NCI-H82 treated with DMSO at 0.1 percent for 48 hours (cell line): ENCODE measurements at regions not wholly inside any gene's neighbourhood (a gene's known extent, or its start where the extent isn't known, plus 50 kb on each side); places are given as distances from the start of the nearest gene placed in this dataset.

Experiments used
- DNase-seq: peaks from one replicate; lab custom pipeline; 2025; ENCODE audit not compliant: unreplicated experiment; lab: John Stamatoyannopoulos, UW

DNA sequence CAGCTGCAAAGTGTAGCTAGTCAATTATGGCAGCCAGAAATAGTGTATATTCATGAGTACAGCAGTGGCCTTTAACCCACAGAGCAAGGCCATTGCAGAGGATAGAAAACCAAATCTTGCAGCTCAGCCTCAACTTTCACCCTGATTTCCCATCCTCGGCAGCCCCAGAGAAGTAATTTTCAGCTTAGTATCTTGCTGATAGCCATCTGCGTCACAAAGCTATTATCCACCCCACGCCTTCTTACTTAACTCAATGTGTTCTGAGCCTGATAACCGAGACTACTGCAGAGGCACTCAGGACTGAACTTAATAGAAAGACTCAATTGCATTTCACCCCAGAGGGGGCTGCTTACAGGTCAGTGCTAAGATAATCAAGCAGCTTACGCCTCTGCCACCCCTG lies 174.5 kb upstream of the MAOA start:
- DNase-seq = peak; percentile 76

DNA sequence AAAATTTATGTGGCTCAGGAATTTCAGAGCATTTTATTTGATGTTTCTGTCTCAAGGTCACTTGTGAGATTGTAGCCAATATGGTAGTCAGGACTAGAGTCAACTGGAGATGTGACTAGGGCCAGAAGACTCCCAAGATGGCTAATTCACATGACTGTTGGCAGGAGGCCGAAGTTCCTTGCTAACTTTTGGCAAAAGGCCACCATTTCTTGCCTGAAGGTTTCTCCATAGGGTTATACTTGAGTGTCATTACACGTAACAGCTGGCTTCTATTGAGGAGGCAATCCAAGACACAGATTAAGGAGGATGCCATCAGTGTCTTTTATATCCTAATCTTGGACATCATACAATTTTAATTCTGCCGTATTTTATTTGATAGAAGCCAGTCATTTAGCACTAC lies 162.3 kb upstream of the MAOA start:
- no peak for DNase-seq

- no peak for DNase-seq
Measured at GRCh38 chrX:43500246-43500645, 155.9 kb upstream of the MAOA start.

GRCh38 chrX:43500996-43501694 lies 155.0 kb upstream of the MAOA start:
- DNase-seq = no peak

DNA sequence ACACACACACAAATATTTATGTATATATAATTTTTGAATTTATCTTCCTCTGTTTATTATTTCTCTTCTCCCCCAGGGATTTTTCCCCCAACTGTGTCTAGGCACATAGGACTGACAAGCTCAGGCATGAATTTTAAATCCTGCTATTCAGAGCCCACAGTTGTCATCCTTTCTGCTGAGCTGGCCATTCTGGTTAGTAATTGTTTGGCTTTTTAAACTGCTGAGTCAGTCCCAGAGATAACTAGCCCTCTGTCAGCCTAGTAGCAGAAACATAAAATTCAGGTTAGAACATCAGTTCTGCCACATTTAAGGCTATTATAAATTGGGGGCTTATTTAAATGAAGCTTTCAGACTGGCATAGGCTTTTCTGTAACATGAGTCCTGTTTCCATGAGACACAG lies 151.7 kb upstream of the MAOA start:
- DNase-seq = no peak

DNA sequence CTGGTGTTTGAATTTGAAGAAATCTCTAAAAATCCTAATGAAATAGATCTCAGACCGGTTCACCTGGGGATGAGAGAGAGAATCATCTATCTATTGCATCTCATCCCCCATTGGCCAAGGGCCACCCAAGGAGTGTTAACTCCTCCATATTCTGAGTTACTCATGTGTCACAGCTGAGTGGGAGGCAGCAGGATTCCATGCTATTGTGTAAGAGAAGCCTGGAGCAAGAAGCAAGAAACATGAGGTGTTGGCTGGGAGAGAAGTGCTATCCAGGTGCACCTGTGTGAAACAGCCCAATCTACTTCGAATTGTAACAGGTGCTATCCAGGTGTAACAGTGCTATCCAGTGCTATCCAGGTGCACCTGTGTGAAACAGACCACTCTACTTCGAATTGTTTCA lies 150.3 kb upstream of the MAOA start:
- no peak for DNase-seq

DNA sequence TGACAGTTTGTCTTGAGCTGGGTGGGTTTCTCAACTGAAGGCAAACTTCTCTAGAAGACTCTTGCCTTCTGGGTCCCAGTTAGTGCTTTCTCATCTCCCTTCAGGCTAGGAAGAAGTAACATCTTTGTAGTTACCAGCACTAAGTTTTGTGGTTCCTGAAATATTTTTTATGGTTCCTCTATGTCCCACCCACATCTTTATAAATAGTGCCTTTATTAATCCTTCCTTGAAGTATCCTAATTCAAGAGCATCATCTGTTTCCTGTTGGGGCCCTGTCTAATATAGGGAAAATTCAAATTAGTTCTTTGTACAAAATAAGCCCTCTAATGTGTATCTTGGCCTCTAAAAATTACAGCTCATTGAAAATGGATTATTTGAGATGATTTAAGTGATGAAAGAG lies 147.4 kb upstream of the MAOA start:
- DNase-seq = no peak

DNA sequence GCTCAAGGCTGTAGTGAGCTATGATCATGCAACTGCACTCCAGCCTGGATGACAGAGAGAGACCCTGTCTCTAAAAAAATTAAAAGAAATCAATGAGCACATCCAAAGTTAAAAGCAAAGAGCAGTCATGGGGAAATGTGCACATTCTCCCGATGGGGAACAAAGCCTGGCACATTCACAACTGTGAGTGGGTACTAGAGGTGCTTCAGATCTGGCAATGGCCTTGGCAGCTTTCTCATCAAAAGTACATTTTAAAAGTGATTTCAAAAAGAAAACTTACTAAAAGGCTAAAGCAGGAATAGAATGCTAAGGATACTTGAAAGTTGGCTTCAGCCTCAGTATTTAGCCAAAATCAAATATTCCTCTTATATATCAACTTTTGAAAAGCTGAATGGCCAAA lies 145.9 kb upstream of the MAOA start:
- no peak for DNase-seq

- no peak for DNase-seq
Measured at GRCh38 chrX:43513085-43513484, 143.0 kb upstream of the MAOA start.

DNA sequence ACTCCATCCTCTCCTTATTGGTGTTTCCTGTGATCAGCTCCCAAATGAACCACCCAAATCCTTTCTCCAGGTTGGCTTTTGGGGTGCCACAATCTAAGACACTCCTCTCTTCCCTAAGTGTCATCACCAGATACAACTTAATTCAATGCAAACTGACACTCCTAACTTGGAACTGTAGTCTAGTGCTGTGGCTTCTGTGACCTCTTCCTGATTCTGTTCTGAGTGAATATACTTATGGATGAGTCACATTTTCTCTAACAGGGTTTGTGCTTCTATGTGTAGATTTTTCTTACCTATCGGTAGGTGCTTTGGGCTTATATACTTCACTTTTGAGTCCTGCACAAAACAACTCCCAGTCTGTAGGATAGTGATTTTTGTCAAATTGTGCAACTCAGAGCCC lies 141.3 kb upstream of the MAOA start:
- no peak for DNase-seq

DNA sequence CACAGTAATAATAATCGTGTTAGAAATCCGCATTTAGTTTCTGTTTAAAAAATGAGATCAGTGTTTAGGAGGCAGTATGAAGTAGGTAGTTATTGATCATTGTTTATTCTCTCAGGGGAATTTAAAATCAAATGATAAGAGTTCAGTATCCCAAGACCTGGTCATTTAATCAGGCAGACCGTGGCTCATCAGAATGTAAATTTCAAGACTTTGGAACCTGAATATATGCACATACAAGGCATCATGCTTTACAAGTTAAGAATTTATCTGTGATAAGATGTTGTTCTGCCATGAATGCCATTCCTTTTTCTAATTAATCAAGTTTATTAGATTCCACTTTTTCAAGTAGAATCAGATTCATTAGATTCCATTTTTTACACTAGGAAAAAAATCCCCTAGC lies 133.5 kb upstream of the MAOA start:
- no peak for DNase-seq

- DNase-seq = no peak
Measured at GRCh38 chrX:43525901-43526610, 130.0 kb upstream of the MAOA start.

GRCh38 chrX:43526878-43527277 lies 129.2 kb upstream of the MAOA start:
- DNase-seq = no peak

GRCh38 chrX:43527801-43528200 lies 128.3 kb upstream of the MAOA start:
- DNase-seq = no peak

- no peak for DNase-seq
Measured at GRCh38 chrX:43530837-43531236, 125.3 kb upstream of the MAOA start.

GRCh38 chrX:43540318-43540717 lies 115.8 kb upstream of the MAOA start:
- no peak for DNase-seq

- DNase-seq = no peak
Measured at GRCh38 chrX:43551590-43551989, 104.5 kb upstream of the MAOA start.

DNA sequence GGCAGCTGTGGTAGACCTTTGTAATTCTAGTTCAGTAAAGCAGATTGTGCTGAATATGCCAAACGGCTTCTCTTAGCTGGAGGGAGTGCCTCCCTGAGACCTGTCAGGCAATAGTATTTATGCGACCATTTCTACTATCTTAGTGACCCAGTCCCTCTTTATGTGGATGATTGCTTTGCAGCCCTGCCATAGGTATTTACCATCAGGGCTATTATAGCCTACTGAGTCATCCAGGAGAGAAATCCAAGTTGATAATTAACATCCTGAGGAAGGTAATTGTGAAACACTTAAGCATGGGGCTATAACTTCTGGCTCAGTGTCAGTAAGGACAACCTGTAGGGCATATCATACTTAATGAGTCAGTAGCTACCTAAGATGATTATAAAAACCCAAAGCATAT lies 103.9 kb upstream of the MAOA start:
- DNase-seq = no peak

DNA sequence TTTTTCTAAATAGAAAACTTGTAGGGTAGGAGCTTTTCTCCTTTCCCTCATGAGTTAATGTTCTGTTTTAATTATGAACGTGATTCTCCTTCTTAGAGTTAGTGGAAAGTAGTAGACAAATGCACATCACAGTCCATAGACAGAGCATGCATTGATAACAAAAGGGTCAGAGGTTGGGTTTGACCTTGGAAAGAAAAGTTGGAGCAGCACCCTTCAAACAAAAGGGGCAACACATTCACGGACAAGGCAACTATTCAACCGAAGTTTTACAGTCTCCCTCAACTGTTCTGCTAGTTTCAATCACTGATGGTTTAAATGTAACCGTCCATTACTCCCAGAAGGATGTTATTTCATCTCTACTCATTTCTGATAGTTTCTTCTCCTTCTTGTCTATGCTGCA lies 103.4 kb upstream of the MAOA start:
- DNase-seq = no peak

DNA sequence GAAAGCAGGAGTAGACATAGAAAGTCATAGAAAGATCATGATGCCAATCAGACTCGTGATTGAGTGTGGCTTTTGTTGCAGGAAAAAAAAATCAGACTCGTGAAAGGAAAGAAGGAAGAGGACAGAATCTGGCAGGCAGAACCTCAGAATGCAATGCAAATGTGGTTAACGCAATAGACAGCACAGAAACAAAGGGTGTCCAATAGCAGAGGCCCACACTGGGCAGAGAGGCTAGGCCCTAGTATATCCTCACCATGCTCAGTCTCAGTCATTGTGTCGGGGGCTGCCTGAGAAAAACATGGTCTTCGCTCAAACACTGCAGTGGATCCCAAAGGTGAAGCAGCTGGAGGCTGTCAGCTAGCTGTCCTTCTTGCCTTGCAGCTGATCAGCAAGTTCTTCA lies 102.8 kb upstream of the MAOA start:
- DNase-seq = no peak

DNA sequence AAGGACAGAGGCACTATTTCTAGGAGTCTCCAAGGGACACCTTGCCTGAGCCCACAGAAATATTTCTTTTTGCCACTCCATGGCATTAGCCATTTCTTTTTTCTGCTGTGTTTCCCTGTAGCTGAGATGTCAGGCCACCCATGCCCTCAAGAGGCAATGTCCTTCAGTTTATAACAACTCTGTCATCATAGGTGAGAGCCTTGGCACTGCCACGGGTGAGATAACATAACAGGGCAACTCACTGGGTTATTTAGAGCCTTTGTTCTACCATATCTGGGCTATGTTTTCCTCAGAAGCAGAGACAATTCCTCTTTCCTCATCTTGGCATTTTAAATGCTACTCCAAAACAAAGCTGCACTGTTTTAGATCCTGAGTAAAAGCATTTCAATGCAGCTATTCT lies 99.9 kb upstream of the MAOA start:
- no peak for DNase-seq

DNA sequence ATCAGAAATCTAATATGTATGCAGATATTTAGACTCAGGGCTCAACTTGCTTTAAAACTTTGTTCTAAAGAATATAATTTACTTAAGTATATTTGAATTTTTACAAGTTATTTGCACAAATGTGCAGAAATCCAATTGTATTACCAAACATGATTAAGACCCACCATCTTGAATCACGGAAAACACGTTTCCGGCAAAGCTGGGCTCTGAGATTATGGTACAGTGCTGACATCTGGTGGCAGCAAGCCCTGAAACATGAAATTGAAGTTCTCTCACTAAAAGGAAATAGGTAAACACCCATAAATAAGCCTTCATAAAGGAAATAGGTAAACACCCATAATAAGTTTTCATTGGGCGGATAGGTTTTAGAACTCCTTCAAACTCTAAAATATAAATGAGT lies 98.3 kb upstream of the MAOA start:
- DNase-seq = peak; percentile 32

- peak; percentile 37 for DNase-seq
Measured at GRCh38 chrX:43559644-43560043, 96.5 kb upstream of the MAOA start.
